Transverse colon (tissue), 3 donors: ENCODE measurements at regions not wholly inside any gene's neighbourhood (a gene's known extent, or its start where the extent isn't known, plus 50 kb on each side); places are given as distances from the start of the nearest gene placed in this dataset.

Source experiments
- EP300 ChIP-seq: sonication (generic); formaldehyde crosslinking; IDR thresholded peaks from one replicate; pipeline ENCODE4 v1.6.1; 2017; ENCODE audit warnings: antibody characterized with exemption, low read depth
- POLR2A ChIP-seq: fragments of 450-650 bp; IDR thresholded peaks from one replicate; pipeline ENCODE4 v1.6.1; 2016; ENCODE audit warnings: antibody characterized with exemption, mild to moderate bottlenecking, moderate library complexity
- TF ChIP-seq, protein P1 (sequence below), 5 experiments: fragments of 200-600 bp in 3 of 5; fragments of 450-650 bp in 2 of 5; sonication (generic) in 3 of 5; IDR thresholded peaks; 1 replicate in 2 of 5; 2 replicates in 3 of 5; pipeline ENCODE4 v1.5.1; 2016 to 2017; ENCODE audit warnings: antibody characterized with exemption in 5 of 5, inconsistent platforms in 3 of 5, mild to moderate bottlenecking in 2 of 5, moderate library complexity in 1 of 5

DNA sequence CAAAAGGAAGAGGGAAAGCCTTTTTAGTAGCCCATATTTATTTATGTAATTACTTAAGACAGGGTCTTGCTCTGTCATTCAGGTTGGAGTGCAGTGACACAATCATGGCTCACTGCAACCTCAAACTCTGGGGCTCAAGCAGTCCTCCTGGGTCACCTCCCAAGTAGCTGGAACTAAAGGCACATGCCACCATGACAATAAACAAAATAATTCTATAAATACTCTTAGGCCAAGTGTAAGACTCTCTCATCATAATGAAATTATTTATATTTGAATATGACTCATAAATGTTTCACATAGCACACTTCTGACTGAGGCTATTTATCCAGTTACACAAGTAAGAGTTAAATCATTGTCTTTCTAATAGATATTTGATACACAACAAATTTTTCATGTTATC, 314.7 kb downstream of the AMY1C start:
- TF ChIP-seq, protein P1, sequence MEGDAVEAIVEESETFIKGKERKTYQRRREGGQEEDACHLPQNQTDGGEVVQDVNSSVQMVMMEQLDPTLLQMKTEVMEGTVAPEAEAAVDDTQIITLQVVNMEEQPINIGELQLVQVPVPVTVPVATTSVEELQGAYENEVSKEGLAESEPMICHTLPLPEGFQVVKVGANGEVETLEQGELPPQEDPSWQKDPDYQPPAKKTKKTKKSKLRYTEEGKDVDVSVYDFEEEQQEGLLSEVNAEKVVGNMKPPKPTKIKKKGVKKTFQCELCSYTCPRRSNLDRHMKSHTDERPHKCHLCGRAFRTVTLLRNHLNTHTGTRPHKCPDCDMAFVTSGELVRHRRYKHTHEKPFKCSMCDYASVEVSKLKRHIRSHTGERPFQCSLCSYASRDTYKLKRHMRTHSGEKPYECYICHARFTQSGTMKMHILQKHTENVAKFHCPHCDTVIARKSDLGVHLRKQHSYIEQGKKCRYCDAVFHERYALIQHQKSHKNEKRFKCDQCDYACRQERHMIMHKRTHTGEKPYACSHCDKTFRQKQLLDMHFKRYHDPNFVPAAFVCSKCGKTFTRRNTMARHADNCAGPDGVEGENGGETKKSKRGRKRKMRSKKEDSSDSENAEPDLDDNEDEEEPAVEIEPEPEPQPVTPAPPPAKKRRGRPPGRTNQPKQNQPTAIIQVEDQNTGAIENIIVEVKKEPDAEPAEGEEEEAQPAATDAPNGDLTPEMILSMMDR (IDR thresholded peaks at IDR 0.05): no peak
- TF ChIP-seq POLR2A: no peak
- no peak for TF ChIP-seq EP300
